ENCODE measurements at regions not wholly inside any gene's neighbourhood (a gene's known extent, or its start where the extent isn't known, plus 50 kb on each side); places are given as distances from the start of the nearest gene placed in this dataset.

GRCh38 chr7:31437250-31437865 is 76.5 kb upstream of the ITPRID1 start:
- TF ChIP-seq, protein P1, sequence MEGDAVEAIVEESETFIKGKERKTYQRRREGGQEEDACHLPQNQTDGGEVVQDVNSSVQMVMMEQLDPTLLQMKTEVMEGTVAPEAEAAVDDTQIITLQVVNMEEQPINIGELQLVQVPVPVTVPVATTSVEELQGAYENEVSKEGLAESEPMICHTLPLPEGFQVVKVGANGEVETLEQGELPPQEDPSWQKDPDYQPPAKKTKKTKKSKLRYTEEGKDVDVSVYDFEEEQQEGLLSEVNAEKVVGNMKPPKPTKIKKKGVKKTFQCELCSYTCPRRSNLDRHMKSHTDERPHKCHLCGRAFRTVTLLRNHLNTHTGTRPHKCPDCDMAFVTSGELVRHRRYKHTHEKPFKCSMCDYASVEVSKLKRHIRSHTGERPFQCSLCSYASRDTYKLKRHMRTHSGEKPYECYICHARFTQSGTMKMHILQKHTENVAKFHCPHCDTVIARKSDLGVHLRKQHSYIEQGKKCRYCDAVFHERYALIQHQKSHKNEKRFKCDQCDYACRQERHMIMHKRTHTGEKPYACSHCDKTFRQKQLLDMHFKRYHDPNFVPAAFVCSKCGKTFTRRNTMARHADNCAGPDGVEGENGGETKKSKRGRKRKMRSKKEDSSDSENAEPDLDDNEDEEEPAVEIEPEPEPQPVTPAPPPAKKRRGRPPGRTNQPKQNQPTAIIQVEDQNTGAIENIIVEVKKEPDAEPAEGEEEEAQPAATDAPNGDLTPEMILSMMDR (IDR thresholded peaks at IDR 0.05; ENCODE audit: insufficient read depth, low read length, poor library complexity, severe bottlenecking) = no peak
- TF ChIP-seq EZH2phosphoT487 (conservative IDR thresholded peaks at IDR 0.05; ENCODE audit: low read length) = no peak
